H1 (cell line): ENCODE measurements at regions not wholly inside any gene's neighbourhood (a gene's known extent, or its start where the extent isn't known, plus 50 kb on each side); places are given as distances from the start of the nearest gene placed in this dataset.

Source experiments
- CTCF ChIA-PET: fragments of 300-600 bp; sonication (Branson Sonifier 250); formaldehyde crosslinking; loops from one replicate; lab custom pipeline; 2021; ENCODE audit not compliant: partially characterized antibody; lab: Charles Lee
- POLR2A ChIA-PET: fragments of 300-600 bp; sonication (Branson Sonifier 250); formaldehyde crosslinking; loops from one replicate; lab custom pipeline; 2021; ENCODE audit warnings: inconsistent platforms; ENCODE audit not compliant: partially characterized antibody; lab: Charles Lee
- DNase-seq, 2 experiments: peaks; one replicate each; pipeline versions ENCODE4 v3.0.0 to v3.0.0-alpha.2; 2010 to 2022; ENCODE audit warnings: low spot score in 2 of 2, low read depth in 1 of 2, mixed read lengths in 1 of 2
- FAIRE-seq: peaks from 2 replicates; lab custom pipeline; 2011; peaks lifted over from hg19 to GRCh38; lab: Jason Lieb, UNC
- H2AFZ ChIP-seq: 2 replicates; pipeline ENCODE4 v1.8.1; 2012; ENCODE audit warnings: low read length, inconsistent platforms
- H2AK5ac ChIP-seq: 2 replicates; pipeline ENCODE4 v1.6.1; 2013; ENCODE audit warnings: low read depth, low read length
- H2BK120ac ChIP-seq: replicated peaks from 2 replicates; pipeline ENCODE3; 2013; ENCODE audit warnings: low read depth, low read length, inconsistent platforms
- H2BK12ac ChIP-seq: 2 replicates; pipeline ENCODE4 v1.6.1; 2013; ENCODE audit warnings: low read depth, low read length
- H2BK15ac ChIP-seq: 2 replicates; pipeline ENCODE4 v1.6.1; 2013; ENCODE audit warnings: low read length
- H2BK20ac ChIP-seq: 2 replicates; pipeline ENCODE4 v1.6.1; 2013; ENCODE audit warnings: low read length
- H2BK5ac ChIP-seq: 2 replicates; pipeline ENCODE4 v1.6.1; 2013; ENCODE audit warnings: low read depth, low read length
- H3K14ac ChIP-seq: 2 replicates; pipeline ENCODE4 v1.6.1; 2013; ENCODE audit warnings: inconsistent platforms; ENCODE audit not compliant: insufficient read length
- H3K18ac ChIP-seq: 2 replicates; pipeline ENCODE4 v1.6.1; 2013; ENCODE audit warnings: low read length; ENCODE audit errors: extremely low read depth
- H3K23ac ChIP-seq: 2 replicates; pipeline ENCODE4 v1.6.1; 2013; ENCODE audit warnings: inconsistent platforms; ENCODE audit not compliant: insufficient read length
- H3K23me2 ChIP-seq: 2 replicates; pipeline ENCODE4 v1.6.1; 2013; ENCODE audit warnings: low read depth, low read length
- H3K27ac ChIP-seq: 2 replicates; pipeline ENCODE4 v1.6.1; 2011; ENCODE audit warnings: low read depth, low read length, inconsistent platforms
- H3K27me3 ChIP-seq, 4 experiments: replicated peaks in 1 of 4; 1 replicate in 1 of 4; 2 replicates in 3 of 4; pipeline versions ENCODE4 v1.6.1 to v1.8.1; 2011 to 2013; ENCODE audit warnings: low read length in 3 of 4, mild to moderate bottlenecking in 3 of 4, inconsistent platforms in 2 of 4, mixed read lengths in 2 of 4, moderate library complexity in 1 of 4; ENCODE audit not compliant: control insufficient read depth in 3 of 4, insufficient read depth in 3 of 4; ENCODE audit errors: extremely low read depth in 1 of 4
- H3K36me3 ChIP-seq, 4 experiments: 2 replicates each; pipeline versions ENCODE4 v1.6.1 to v1.8.1; 2011 to 2013; ENCODE audit warnings: mild to moderate bottlenecking in 4 of 4, low read length in 3 of 4, moderate library complexity in 2 of 4, control low read depth in 1 of 4, inconsistent platforms in 1 of 4; ENCODE audit not compliant: insufficient read depth in 4 of 4, control insufficient read depth in 2 of 4
- H3K4ac ChIP-seq: replicated peaks from 2 replicates; pipeline ENCODE3; 2013; ENCODE audit warnings: low read length, low read depth, mixed read lengths, inconsistent platforms; ENCODE audit not compliant: insufficient read length
- H3K4me1 ChIP-seq, 4 experiments: replicated peaks in 1 of 4; 1 replicate in 1 of 4; 2 replicates in 3 of 4; pipeline versions ENCODE4 v1.6.1 to v1.8.1; 2011 to 2013; ENCODE audit warnings: low read length in 3 of 4, inconsistent platforms in 2 of 4, mixed read lengths in 1 of 4; ENCODE audit not compliant: insufficient read depth in 4 of 4, control insufficient read depth in 3 of 4
- H3K4me2 ChIP-seq, 2 experiments: 2 replicates each; pipeline versions ENCODE4 v1.6.1 to v1.8.1; 2011 to 2013; ENCODE audit warnings: low read depth in 2 of 2, low read length in 2 of 2, control low read depth in 1 of 2, inconsistent platforms in 1 of 2, mild to moderate bottlenecking in 1 of 2; ENCODE audit not compliant: insufficient read depth in 1 of 2
- H3K4me3 ChIP-seq, 4 experiments: fragments of 200-600, 300-600 bp in 1 of 4; sonication (generic), shearing (Covaris generic), sonication (Bioruptor Twin) in 1 of 4; 2 replicates each; pipeline versions ENCODE4 v1.5.1 to v1.8.1; 2011 to 2016; ENCODE audit warnings: low read length in 4 of 4, low read depth in 3 of 4, control low read depth in 2 of 4, inconsistent platforms in 2 of 4, mild to moderate bottlenecking in 2 of 4, mixed read lengths in 1 of 4, moderate library complexity in 1 of 4; ENCODE audit not compliant: insufficient read depth in 2 of 4; ENCODE audit errors: extremely low read depth in 1 of 4
- H3K56ac ChIP-seq: replicated peaks from 2 replicates; pipeline ENCODE3; 2013; ENCODE audit warnings: low read depth, mild to moderate bottlenecking, mixed read lengths, low read length, inconsistent platforms; ENCODE audit not compliant: insufficient read length
- H3K79me1 ChIP-seq: 2 replicates; pipeline ENCODE4 v1.6.1; 2013; ENCODE audit warnings: low read depth, low read length, control low read depth
- H3K79me2 ChIP-seq, 2 experiments: 2 replicates each; pipeline versions ENCODE4 v1.6.1 to v1.8.1; 2012 to 2013; ENCODE audit warnings: low read length in 2 of 2, mild to moderate bottlenecking in 2 of 2, inconsistent platforms in 1 of 2; ENCODE audit not compliant: insufficient read depth in 2 of 2, control insufficient read depth in 1 of 2
- H3K9ac ChIP-seq, 4 experiments: replicated peaks in 1 of 4; 1 replicate in 1 of 4; 2 replicates in 3 of 4; pipeline versions ENCODE4 v1.6.1 to v1.8.1; 2011 to 2013; ENCODE audit warnings: low read depth in 3 of 4, low read length in 3 of 4, control low read depth in 2 of 4, mild to moderate bottlenecking in 2 of 4, moderate library complexity in 2 of 4, inconsistent platforms in 1 of 4; ENCODE audit errors: extremely low read depth in 1 of 4
- H3K9me3 ChIP-seq, 2 experiments: 2 replicates each; pipeline versions ENCODE4 v1.6.1 to v1.8.1; 2012 to 2013; ENCODE audit warnings: mild to moderate bottlenecking in 2 of 2, moderate library complexity in 2 of 2, control low read depth in 1 of 2, inconsistent platforms in 1 of 2, low read depth in 1 of 2, low read length in 1 of 2, mixed read lengths in 1 of 2; ENCODE audit not compliant: insufficient read depth in 2 of 2
- H4K20me1 ChIP-seq, 2 experiments: replicated peaks in 1 of 2; 2 replicates each; pipeline versions ENCODE3 to v1.8.1; 2011 to 2013; ENCODE audit warnings: inconsistent platforms in 2 of 2, low read length in 2 of 2, mild to moderate bottlenecking in 1 of 2; ENCODE audit not compliant: insufficient read depth in 2 of 2, control insufficient read depth in 1 of 2
- H4K5ac ChIP-seq: 2 replicates; pipeline ENCODE4 v1.6.1; 2013; ENCODE audit warnings: low read length, low read depth, mixed read lengths, inconsistent platforms; ENCODE audit not compliant: insufficient read length
- H4K8ac ChIP-seq: 2 replicates; pipeline ENCODE4 v1.8.0; 2013; ENCODE audit warnings: mild to moderate bottlenecking, moderate library complexity, low read length, inconsistent platforms; ENCODE audit not compliant: insufficient read depth; ENCODE audit errors: extremely low read depth
- H4K91ac ChIP-seq: replicated peaks from 2 replicates; pipeline ENCODE3; 2013; ENCODE audit warnings: low read length, mixed read lengths, inconsistent platforms; ENCODE audit not compliant: insufficient read length
- ASH2L ChIP-seq: fragments of 200-600, 300-600 bp; sonication (generic); IDR thresholded peaks from one replicate; pipeline ENCODE4 v1.7.1; 2017; ENCODE audit warnings: low read length
- BCL11A ChIP-seq, 2 experiments: IDR thresholded peaks; one replicate each; pipeline ENCODE4 v1.6.1; 2011; ENCODE audit warnings: low read depth in 2 of 2, low read length in 2 of 2, mild to moderate bottlenecking in 2 of 2
- CHD2 ChIP-seq: IDR thresholded peaks from 2 replicates; pipeline ENCODE4 v1.6.1; 2012; ENCODE audit warnings: low read length, improper control_type of control experiment
- CTCF ChIP-seq, 3 experiments: IDR thresholded peaks; 1 replicate in 2 of 3; 2 replicates in 1 of 3; pipeline versions ENCODE4 v1.5.1 to v1.6.1; 2011; ENCODE audit warnings: low read length in 3 of 3, mild to moderate bottlenecking in 3 of 3, inconsistent platforms in 2 of 3, low read depth in 1 of 3, moderate library complexity in 1 of 3; ENCODE audit not compliant: insufficient read depth in 1 of 3; ENCODE audit errors: control extremely low read depth in 1 of 3
- RNF2 ChIP-seq: fragments of 200-900, 300-1000 bp; sonication (generic); IDR thresholded peaks from 2 replicates; pipeline ENCODE4 v1.7.1; 2016; ENCODE audit warnings: borderline replicate concordance, low read depth, mild to moderate bottlenecking, antibody characterized with exemption, low read length; ENCODE audit not compliant: poor library complexity, severe bottlenecking; ENCODE audit errors: missing control alignments
- SIRT6 ChIP-seq: IDR thresholded peaks from one replicate; pipeline ENCODE4 v1.7.1; 2012; ENCODE audit warnings: low read length, inconsistent platforms
- WGBS, 2 experiments: shearing (Covaris generic) in 1 of 2; methylation state at CpG; one replicate each; pipeline versions ENCODE4 v1.1.6 to v1.1.7; 2013 to 2015; ENCODE audit warnings: low lambda C conversion rate in 2 of 2, mixed read lengths in 2 of 2, inconsistent platforms in 1 of 2, low coverage in 1 of 2, missing lambda C conversion rate in 1 of 2; ENCODE audit not compliant: insufficient replicate concordance in 2 of 2, insufficient coverage in 1 of 2, insufficient read length in 1 of 2; ENCODE audit errors: extremely low coverage in 1 of 2, missing lambda C conversion rate in 1 of 2; 5-methylcytosine and 5-hydroxymethylcytosine counted together

GRCh38 chr2:125564471-125564870, 1091.5 kb upstream of the GYPC start:
- H4K5ac ChIP-seq: no peak overlapping the region
- H3K4me2 ChIP-seq: no peak overlapping the region
- H2AK5ac ChIP-seq: no peak overlapping the region
- H3K4ac ChIP-seq: no peak overlapping the region
- H3K23me2 ChIP-seq: no peaks in the 10 kb centered on the region
- H2AFZ ChIP-seq: no peak overlapping the region
- no peak overlapping the region for H3K56ac ChIP-seq
- H3K9me3 ChIP-seq: no peaks in the 10 kb centered on the region; a peak in 1 of 4 replicates
- H3K27ac ChIP-seq: no peak overlapping the region
- H3K18ac ChIP-seq: no peak overlapping the region
- no peaks in the 10 kb centered on the region for H3K79me1 ChIP-seq
- H3K27me3 ChIP-seq: no peaks in the 10 kb centered on the region
- DNase-seq (no peak), FAIRE-seq (no peak)
- no peak overlapping the region for H2BK12ac ChIP-seq
- H3K79me2 ChIP-seq: no peaks in the 10 kb centered on the region
- no peak overlapping the region for H2BK5ac ChIP-seq
- TF ChIP-seq SIRT6 (no peak), CTCF (IDR thresholded peaks at IDR 0.05; ENCODE audit: control extremely low read depth in 1 of 3, insufficient read depth in 1 of 3, low read depth in 1 of 3, low read length in 3 of 3) (peak in 1 of 3 experiments; percentile 9; a peak in 1 of 4 replicates), ASH2L (no peak), BCL11A (IDR thresholded peaks at IDR 0.05; ENCODE audit: low read depth in 2 of 2, low read length in 2 of 2) (no peak), CHD2 (no peak), RNF2 (no peak)
- TF ChIP-seq, all 59 proteins: peak for 1
- Histone ChIP-seq H3K23ac (no peak overlapping the region), H3K14ac (no peak overlapping the region), H2BK120ac (no peak overlapping the region), H3K4me1 (no peaks in the 10 kb centered on the region), H4K91ac (no peak overlapping the region), H4K20me1 (no peaks in the 10 kb centered on the region), H4K8ac (no peak overlapping the region), H3K9ac (no peak overlapping the region), H2BK15ac (no peak overlapping the region), H3K36me3 (no peaks in the 10 kb centered on the region), H2BK20ac (no peak overlapping the region), H3K4me3 (no peak overlapping the region)
- WGBS, 2 experiments: 48% methylated on average over 4 of the region's 4 CpGs; no CpG with 5 or more reads in 1 of the 2 experiments
- POLR2A ChIA-PET: no interaction called here
- CTCF ChIA-PET: no interaction called here
